GM12892 (cell line): ENCODE measurements at regions not wholly inside any gene's neighbourhood (a gene's known extent, or its start where the extent isn't known, plus 50 kb on each side); places are given as distances from the start of the nearest gene placed in this dataset.

Experiments used
- POLR2A ChIP-seq: IDR thresholded peaks from 2 replicates; pipeline ENCODE4 v1.6.1; 2011; ENCODE audit warnings: low read depth, low read length, control low read depth
- POLR2AphosphoS5 ChIP-seq: IDR thresholded peaks from 2 replicates; pipeline ENCODE4 v1.6.1; 2011; ENCODE audit warnings: low read depth, low read length, control low read depth
- TAF1 ChIP-seq: IDR thresholded peaks from 2 replicates; pipeline ENCODE4 v1.6.1; 2011; ENCODE audit warnings: low read depth, mild to moderate bottlenecking, control low read depth, low read length, borderline replicate concordance

GRCh38 chr7:131764143-131764775 is 207.8 kb upstream of the PODXL start:
- TF ChIP-seq TAF1 (no peak), POLR2A (no peak), POLR2AphosphoS5 (no peak)
